OCI-LY3 (cell line): ENCODE measurements at regions not wholly inside any gene's neighbourhood (a gene's known extent, or its start where the extent isn't known, plus 50 kb on each side); places are given as distances from the start of the nearest gene placed in this dataset.

Experiments
- H2AFZ ChIP-seq: fragments of 200-600, 300-600 bp; shearing (Covaris generic); 2 replicates; pipeline ENCODE4 v1.6.0; 2014; ENCODE audit warnings: antibody characterized with exemption, low read depth, low read length
- H3K27ac ChIP-seq: fragments of 200-600, 300-600 bp; sonication (generic); 2 replicates; pipeline ENCODE4 v1.5.1; 2014; ENCODE audit warnings: mild to moderate bottlenecking, low read length, moderate library complexity, mixed read lengths
- H3K27me3 ChIP-seq: fragments of 200-600, 300-600 bp; sonication (generic); 2 replicates; pipeline ENCODE4 v1.6.1; 2014; ENCODE audit warnings: low read depth, low read length, mixed read lengths
- H3K36me3 ChIP-seq: fragments of 200-600, 300-600 bp; sonication (generic); replicated peaks from 2 replicates; pipeline ENCODE3; 2014; ENCODE audit warnings: low read depth, low read length, mixed read lengths
- H3K4me1 ChIP-seq: fragments of 300-600, 200-600 bp; sonication (generic); 2 replicates; pipeline ENCODE4 v1.6.1; 2014; ENCODE audit warnings: low read length, mixed read lengths
- H3K4me2 ChIP-seq: fragments of 200-600, 300-600 bp; sonication (generic); 2 replicates; pipeline ENCODE4 v1.6.1; 2014; ENCODE audit warnings: low read length, mixed read lengths
- H3K4me3 ChIP-seq: fragments of 300-600, 200-600 bp; sonication (generic); 2 replicates; pipeline ENCODE4 v1.5.1; 2014; ENCODE audit warnings: antibody characterized with exemption, mild to moderate bottlenecking, low read length, moderate library complexity
- H3K79me2 ChIP-seq: fragments of 300-600, 200-600 bp; shearing (Covaris generic); 2 replicates; pipeline ENCODE4 v1.6.1; 2014; ENCODE audit warnings: mild to moderate bottlenecking, low read length, mixed read lengths
- H3K9ac ChIP-seq: fragments of 300-600, 200-600 bp; shearing (Covaris generic); 2 replicates; pipeline ENCODE4 v1.6.0; 2014; ENCODE audit warnings: mild to moderate bottlenecking, low read length, moderate library complexity
- H3K9me3 ChIP-seq: fragments of 200-600, 300-600 bp; shearing (Covaris generic); 2 replicates; pipeline ENCODE4 v1.6.1; 2014; ENCODE audit warnings: low read length, mixed read lengths; ENCODE audit not compliant: insufficient read depth
- H4K20me1 ChIP-seq: fragments of 200-600, 300-600 bp; sonication (generic); 2 replicates; pipeline ENCODE4 v1.6.1; 2016; ENCODE audit warnings: low read length, mixed read lengths; ENCODE audit not compliant: insufficient read depth
- EZH2phosphoT487 ChIP-seq: fragments of 200-600 bp; shearing (Covaris generic); IDR thresholded peaks from 2 replicates; pipeline ENCODE4 v1.6.1; 2018; ENCODE audit warnings: antibody characterized with exemption, mixed run types, low read depth
- TF ChIP-seq, protein P1 (sequence below): fragments of 200-600, 300-600 bp; sonication (generic); IDR thresholded peaks from 2 replicates; pipeline ENCODE4 v1.5.1; 2014; ENCODE audit warnings: antibody characterized with exemption, low read length, low read depth

DNA sequence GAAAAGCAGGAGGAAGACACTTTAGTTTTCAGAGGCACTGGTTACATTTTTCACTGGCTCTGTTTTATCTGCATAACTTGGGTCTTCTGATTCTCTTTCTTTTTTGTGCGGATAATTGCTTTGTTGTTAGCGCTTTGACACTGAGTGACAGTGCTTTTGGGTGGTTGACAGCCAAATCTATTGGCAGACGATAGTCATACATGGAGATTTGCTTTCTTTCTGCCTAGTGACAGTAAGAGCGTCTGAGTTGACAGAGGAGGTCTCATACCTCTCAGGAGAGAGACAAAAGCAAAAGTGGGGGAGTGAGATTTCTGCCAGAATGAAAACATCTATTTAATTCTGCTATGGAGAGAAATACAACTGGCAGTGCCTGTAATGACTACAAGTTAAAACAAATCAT is 2278.0 kb upstream of the WWC1 start:
- no peaks in the 10 kb centered on the region for H4K20me1 ChIP-seq
- H3K4me3 ChIP-seq: no peak overlapping the region
- H3K36me3 ChIP-seq: no peaks in the 10 kb centered on the region
- no peak overlapping the region for H2AFZ ChIP-seq
- no peak overlapping the region for H3K27ac ChIP-seq
- no peaks in the 10 kb centered on the region for H3K4me1 ChIP-seq
- no peak for TF ChIP-seq EZH2phosphoT487
- TF ChIP-seq, protein P1, sequence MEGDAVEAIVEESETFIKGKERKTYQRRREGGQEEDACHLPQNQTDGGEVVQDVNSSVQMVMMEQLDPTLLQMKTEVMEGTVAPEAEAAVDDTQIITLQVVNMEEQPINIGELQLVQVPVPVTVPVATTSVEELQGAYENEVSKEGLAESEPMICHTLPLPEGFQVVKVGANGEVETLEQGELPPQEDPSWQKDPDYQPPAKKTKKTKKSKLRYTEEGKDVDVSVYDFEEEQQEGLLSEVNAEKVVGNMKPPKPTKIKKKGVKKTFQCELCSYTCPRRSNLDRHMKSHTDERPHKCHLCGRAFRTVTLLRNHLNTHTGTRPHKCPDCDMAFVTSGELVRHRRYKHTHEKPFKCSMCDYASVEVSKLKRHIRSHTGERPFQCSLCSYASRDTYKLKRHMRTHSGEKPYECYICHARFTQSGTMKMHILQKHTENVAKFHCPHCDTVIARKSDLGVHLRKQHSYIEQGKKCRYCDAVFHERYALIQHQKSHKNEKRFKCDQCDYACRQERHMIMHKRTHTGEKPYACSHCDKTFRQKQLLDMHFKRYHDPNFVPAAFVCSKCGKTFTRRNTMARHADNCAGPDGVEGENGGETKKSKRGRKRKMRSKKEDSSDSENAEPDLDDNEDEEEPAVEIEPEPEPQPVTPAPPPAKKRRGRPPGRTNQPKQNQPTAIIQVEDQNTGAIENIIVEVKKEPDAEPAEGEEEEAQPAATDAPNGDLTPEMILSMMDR: no peak
- no peaks in the 10 kb centered on the region for H3K9me3 ChIP-seq
- H3K27me3 ChIP-seq: no peaks in the 10 kb centered on the region
- no peaks in the 10 kb centered on the region for H3K79me2 ChIP-seq
- H3K9ac ChIP-seq: no peak overlapping the region
- H3K4me2 ChIP-seq: no peak overlapping the region

DNA sequence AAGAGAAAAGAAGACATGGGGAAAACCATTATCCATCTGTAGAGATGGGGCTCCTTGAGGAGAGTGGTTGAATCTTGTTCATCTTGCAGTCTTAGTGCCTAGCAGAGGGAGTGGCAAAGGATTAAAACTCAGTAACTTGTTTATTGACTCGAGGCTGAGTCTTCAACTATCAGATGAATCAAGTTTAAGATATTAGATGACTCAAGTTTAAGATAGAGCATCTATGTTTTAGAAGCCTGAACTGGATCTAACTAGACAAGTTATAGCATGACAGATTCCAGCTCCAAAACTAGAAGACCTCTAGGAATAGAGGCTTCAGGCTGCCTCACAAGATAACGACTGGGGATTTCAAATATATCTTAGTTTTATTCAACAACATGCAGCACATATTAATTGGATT is 2277.2 kb upstream of the WWC1 start:
- no peak for TF ChIP-seq EZH2phosphoT487
- TF ChIP-seq, protein P1: no peak
- no peak overlapping the region for H3K9ac ChIP-seq
- H3K27ac ChIP-seq: no peak overlapping the region
- no peak overlapping the region for H3K4me3 ChIP-seq
- H3K79me2 ChIP-seq: no peaks in the 10 kb centered on the region
- no peaks in the 10 kb centered on the region for H3K27me3 ChIP-seq
- H2AFZ ChIP-seq: no peak overlapping the region
- no peaks in the 10 kb centered on the region for H3K9me3 ChIP-seq
- H3K36me3 ChIP-seq: no peaks in the 10 kb centered on the region
- H3K4me1 ChIP-seq: no peaks in the 10 kb centered on the region
- H3K4me2 ChIP-seq: no peak overlapping the region
- H4K20me1 ChIP-seq: no peaks in the 10 kb centered on the region

DNA sequence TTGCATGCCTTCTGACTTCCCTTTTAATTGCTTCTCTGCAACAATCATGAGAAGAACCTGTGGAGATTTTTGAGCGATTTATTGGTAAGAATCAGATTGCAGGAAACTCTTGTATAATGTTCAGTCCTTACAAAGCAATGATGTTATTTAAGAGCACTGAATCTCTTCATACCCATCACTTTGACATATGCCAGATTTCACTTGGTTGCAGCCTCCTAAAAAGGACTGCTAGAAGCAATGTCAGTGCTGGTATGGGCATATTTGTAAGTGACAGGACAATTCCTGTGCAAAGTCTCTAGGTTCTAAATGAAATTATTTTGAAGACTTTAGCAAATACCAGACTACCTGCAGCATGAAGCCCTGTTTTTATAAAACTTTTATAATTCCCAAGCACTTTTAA is 2272.7 kb upstream of the WWC1 start:
- no peaks in the 10 kb centered on the region for H3K36me3 ChIP-seq
- no peak overlapping the region for H3K4me3 ChIP-seq
- H2AFZ ChIP-seq: no peak overlapping the region
- no peaks in the 10 kb centered on the region for H3K4me1 ChIP-seq
- H3K79me2 ChIP-seq: no peaks in the 10 kb centered on the region
- no peaks in the 10 kb centered on the region for H4K20me1 ChIP-seq
- no peak overlapping the region for H3K9ac ChIP-seq
- H3K27me3 ChIP-seq: no peaks in the 10 kb centered on the region
- H3K27ac ChIP-seq: no peak overlapping the region
- no peaks in the 10 kb centered on the region for H3K9me3 ChIP-seq
- no peak overlapping the region for H3K4me2 ChIP-seq
- TF ChIP-seq, protein P1: no peak
- TF ChIP-seq EZH2phosphoT487: no peak

DNA sequence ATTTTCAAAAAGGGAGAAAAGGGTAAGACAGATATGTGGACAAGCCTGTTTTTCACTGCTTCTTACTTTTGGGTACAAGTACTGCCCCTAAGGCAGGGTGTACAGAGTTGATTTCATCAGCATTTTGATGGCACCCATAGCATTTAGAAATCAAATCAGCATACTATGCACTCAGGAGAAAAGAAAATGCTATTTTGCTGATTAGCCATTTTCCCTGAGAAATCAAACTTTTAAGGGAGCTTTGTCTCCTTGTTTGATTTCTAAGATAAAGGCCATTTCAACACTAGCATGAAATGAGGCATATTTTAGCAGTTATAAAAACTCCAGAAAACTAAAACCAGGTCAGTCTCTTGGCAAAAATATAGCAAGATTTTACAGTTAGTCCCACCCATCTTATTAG is 2269.4 kb upstream of the WWC1 start:
- Histone ChIP-seq H3K4me2 (no peak overlapping the region), H2AFZ (no peak overlapping the region), H3K36me3 (no peaks in the 10 kb centered on the region), H3K27me3 (no peaks in the 10 kb centered on the region), H3K27ac (no peak overlapping the region), H3K9ac (no peak overlapping the region), H3K4me3 (no peak overlapping the region), H4K20me1 (no peaks in the 10 kb centered on the region), H3K4me1 (no peaks in the 10 kb centered on the region), H3K9me3 (no peaks in the 10 kb centered on the region), H3K79me2 (no peaks in the 10 kb centered on the region)
- TF ChIP-seq EZH2phosphoT487: no peak
- TF ChIP-seq, protein P1: no peak
